Thyroid gland (tissue), 4 donors: ENCODE measurements at regions not wholly inside any gene's neighbourhood (a gene's known extent, or its start where the extent isn't known, plus 50 kb on each side); places are given as distances from the start of the nearest gene placed in this dataset.

Experiments
- DNase-seq, 2 donors: peaks; one replicate each; pipeline ENCODE4 v3.0.0-alpha.2; 2019
- H3K27ac ChIP-seq, 3 donors: fragments of 200-600 bp; sonication (generic); 1 replicate in 2 of 3; 2 replicates in 1 of 3; pipeline ENCODE4 v1.5.1; 2016 to 2019; ENCODE audit warnings: mild to moderate bottlenecking in 1 of 3, moderate library complexity in 1 of 3
- H3K27me3 ChIP-seq: fragments of 200-600 bp; sonication (generic); one replicate; pipeline ENCODE4 v1.5.1; 2019
- H3K36me3 ChIP-seq, 2 donors: fragments of 200-600 bp; sonication (generic); one replicate each; pipeline ENCODE4 v1.5.1; 2016 to 2019
- H3K4me1 ChIP-seq, 2 donors: fragments of 200-600 bp; sonication (generic); one replicate each; pipeline ENCODE4 v1.5.1; 2017 to 2019
- H3K4me3 ChIP-seq, 3 donors: fragments of 200-600 bp; sonication (generic); replicated peaks in 1 of 3; 1 replicate in 2 of 3; 2 replicates in 1 of 3; pipeline ENCODE4 v1.5.1; 2016; ENCODE audit warnings: mild to moderate bottlenecking in 1 of 3
- H3K9me3 ChIP-seq: fragments of 200-600 bp; sonication (generic); one replicate; pipeline ENCODE4 v1.5.1; 2017
- POLR2A ChIP-seq, 2 donors: fragments of 450-650 bp; IDR thresholded peaks; one replicate each; pipeline ENCODE4 v1.6.1; 2017; ENCODE audit warnings: antibody characterized with exemption in 2 of 2, mild to moderate bottlenecking in 2 of 2, moderate library complexity in 1 of 2
- WGBS, 2 donors: methylation state at CpG; one replicate each; pipeline ENCODE4 v1.1.5; 2017; 5-methylcytosine and 5-hydroxymethylcytosine counted together
- intact Hi-C: fragments of 100-400 bp; cut with DNase I; formaldehyde crosslinking; loops from one replicate; pipeline ENCODE4 v1.15.1; 2023
- TF ChIP-seq, protein P1 (sequence below), 6 experiments: fragments of 200-600 bp in 3 of 6; fragments of 450-650 bp in 3 of 6; sonication (generic) in 3 of 6; IDR thresholded peaks; one replicate each; pipeline ENCODE4 v1.5.1; 2016 to 2019; ENCODE audit warnings: antibody characterized with exemption in 6 of 6, mild to moderate bottlenecking in 2 of 6, inconsistent platforms in 1 of 6, moderate library complexity in 1 of 6

- no peaks in the 10 kb centered on the region for H3K27me3 ChIP-seq
- 86 to 98% methylated on average over 10 of the region's 10 CpGs for WGBS, 2 donors
- H3K4me1 ChIP-seq, result peaks cover 6 to 8% of the 10 kb centered on the region in 2 donors
- no peaks in the 10 kb centered on the region for H3K36me3 ChIP-seq
- no peak for DNase-seq
- intact Hi-C loops, result no loop called here
- H3K4me3 ChIP-seq, result no peak overlapping the region
- H3K9me3 ChIP-seq, result no peaks in the 10 kb centered on the region
- no peak overlapping the region for H3K27ac ChIP-seq
- TF ChIP-seq, protein P1, sequence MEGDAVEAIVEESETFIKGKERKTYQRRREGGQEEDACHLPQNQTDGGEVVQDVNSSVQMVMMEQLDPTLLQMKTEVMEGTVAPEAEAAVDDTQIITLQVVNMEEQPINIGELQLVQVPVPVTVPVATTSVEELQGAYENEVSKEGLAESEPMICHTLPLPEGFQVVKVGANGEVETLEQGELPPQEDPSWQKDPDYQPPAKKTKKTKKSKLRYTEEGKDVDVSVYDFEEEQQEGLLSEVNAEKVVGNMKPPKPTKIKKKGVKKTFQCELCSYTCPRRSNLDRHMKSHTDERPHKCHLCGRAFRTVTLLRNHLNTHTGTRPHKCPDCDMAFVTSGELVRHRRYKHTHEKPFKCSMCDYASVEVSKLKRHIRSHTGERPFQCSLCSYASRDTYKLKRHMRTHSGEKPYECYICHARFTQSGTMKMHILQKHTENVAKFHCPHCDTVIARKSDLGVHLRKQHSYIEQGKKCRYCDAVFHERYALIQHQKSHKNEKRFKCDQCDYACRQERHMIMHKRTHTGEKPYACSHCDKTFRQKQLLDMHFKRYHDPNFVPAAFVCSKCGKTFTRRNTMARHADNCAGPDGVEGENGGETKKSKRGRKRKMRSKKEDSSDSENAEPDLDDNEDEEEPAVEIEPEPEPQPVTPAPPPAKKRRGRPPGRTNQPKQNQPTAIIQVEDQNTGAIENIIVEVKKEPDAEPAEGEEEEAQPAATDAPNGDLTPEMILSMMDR (IDR thresholded peaks at IDR 0.05), result no peak
- TF ChIP-seq POLR2A (IDR thresholded peaks at IDR 0.05), result no peak
Observed at GRCh38 chr22:47920380-47920959, 1158.0 kb downstream of the TBC1D22A start.

- no peak for TF ChIP-seq POLR2A (IDR thresholded peaks at IDR 0.05)
- TF ChIP-seq, protein P1 (IDR thresholded peaks at IDR 0.05), result no peak
- intact Hi-C loops, result no loop called here
- H3K4me1 ChIP-seq, result peaks cover 2 to 4% of the 10 kb centered on the region in 2 donors
- H3K4me3 ChIP-seq, result no peak overlapping the region
- H3K9me3 ChIP-seq, result no peaks in the 10 kb centered on the region
- no peaks in the 10 kb centered on the region for H3K36me3 ChIP-seq
- no peaks in the 10 kb centered on the region for H3K27me3 ChIP-seq
- no peak for DNase-seq
- no peak overlapping the region for H3K27ac ChIP-seq
- WGBS, 2 donors, result 87 to 94% methylated on average over 6 of the region's 6 CpGs
Observed at GRCh38 chr22:47919893-47920292, 1157.4 kb downstream of the TBC1D22A start.

- WGBS, 2 donors, result 33 to 42% methylated on average over 10 to 11 of the region's 11 CpGs
- Histone ChIP-seq H3K27me3 (no peaks in the 10 kb centered on the region), H3K9me3 (no peaks in the 10 kb centered on the region), H3K4me3 (no peak overlapping the region), H3K27ac (no peak overlapping the region), H3K4me1 (peaks cover 0 to 4% of the 10 kb centered on the region in 2 donors), H3K36me3 (no peaks in the 10 kb centered on the region)
- intact Hi-C loops, result no loop called here
- TF ChIP-seq, protein P1 (IDR thresholded peaks at IDR 0.05), result no peak
- no peak for TF ChIP-seq POLR2A (IDR thresholded peaks at IDR 0.05)
- peak; percentile 6 to 21 for DNase-seq
Observed at GRCh38 chr22:47919001-47919441, 1156.6 kb downstream of the TBC1D22A start.

DNA sequence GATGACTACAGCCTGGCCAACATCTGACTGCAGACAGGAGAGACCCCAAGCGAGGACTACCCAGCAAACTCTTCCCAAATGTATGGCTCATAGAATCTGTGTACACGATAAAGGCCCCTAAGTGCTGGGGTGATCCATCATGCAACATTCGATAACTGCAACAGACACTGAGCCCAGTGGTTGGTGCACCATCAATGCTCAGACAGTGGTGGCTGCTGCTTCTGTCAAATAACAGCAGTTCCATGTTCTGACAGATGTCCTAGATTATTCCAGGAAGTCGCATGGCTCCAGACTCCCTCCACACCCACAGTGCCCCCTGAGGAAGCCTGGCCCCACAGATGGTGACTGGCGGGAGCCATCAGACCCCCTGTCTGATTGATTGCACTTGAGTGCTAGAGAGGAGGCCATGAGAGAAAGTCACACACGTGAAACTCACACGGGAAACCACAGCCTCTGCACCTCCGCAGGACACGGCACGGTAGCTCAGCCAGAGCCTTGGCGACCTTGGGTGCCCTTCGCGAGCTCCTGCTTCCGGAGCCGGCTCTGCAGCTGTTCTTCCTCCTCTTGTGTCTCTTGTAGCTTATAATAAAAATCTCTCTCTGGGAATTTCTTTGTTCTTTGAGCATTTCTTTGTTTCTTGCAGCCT lies 1155.9 kb downstream of the TBC1D22A start:
- no peak for TF ChIP-seq POLR2A (IDR thresholded peaks at IDR 0.05)
- TF ChIP-seq, protein P1 (IDR thresholded peaks at IDR 0.05), result no peak
- no peaks in the 10 kb centered on the region for H3K36me3 ChIP-seq
- peaks cover 0 to 4% of the 10 kb centered on the region in 2 donors for H3K4me1 ChIP-seq
- no peak overlapping the region for H3K4me3 ChIP-seq
- 60 to 71% methylated on average over 13 to 14 of the region's 15 CpGs for WGBS, 2 donors
- intact Hi-C loops, result no loop called here
- H3K27me3 ChIP-seq, result no peaks in the 10 kb centered on the region
- no peak overlapping the region for H3K27ac ChIP-seq
- no peak for DNase-seq
- H3K9me3 ChIP-seq, result no peaks in the 10 kb centered on the region

DNA sequence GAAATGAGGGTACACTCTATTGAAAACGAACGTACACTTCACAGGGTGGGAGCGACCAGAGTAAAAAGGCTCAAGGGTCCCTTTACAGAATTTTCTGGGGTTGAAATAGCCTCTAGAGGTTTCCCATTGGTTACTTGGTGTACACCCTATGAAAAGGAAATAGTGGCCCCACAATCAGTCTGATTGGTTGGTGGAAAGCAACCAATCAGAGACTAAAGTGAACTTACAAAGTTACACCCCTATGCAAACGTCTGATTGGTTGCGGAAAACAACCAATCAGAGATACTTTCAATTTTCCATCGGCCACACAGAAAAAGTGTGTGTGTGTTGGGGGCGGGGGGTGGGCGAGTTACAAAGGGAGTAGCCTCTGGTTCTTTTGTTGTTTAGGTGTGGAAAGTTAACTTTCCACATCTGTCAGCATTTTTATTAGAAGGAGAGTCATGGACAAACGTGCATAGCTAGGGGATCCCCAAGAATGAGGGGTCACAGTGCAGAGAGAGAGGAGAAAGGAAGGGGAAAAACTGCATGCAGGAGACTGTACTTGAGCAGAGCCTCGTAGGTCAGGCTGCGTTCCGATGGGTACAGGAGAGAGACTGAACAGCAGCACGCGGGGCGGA lies 1152.1 kb downstream of the TBC1D22A start:
- peaks cover 0 to 4% of the 10 kb centered on the region in 2 donors for H3K4me1 ChIP-seq

More for the DNA sequence above, 1152.1 kb downstream of the TBC1D22A start:
- H3K4me3 ChIP-seq, result no peak overlapping the region
- no peaks in the 10 kb centered on the region for H3K36me3 ChIP-seq
- H3K9me3 ChIP-seq, result no peaks in the 10 kb centered on the region
- no peak overlapping the region for H3K27ac ChIP-seq
- H3K27me3 ChIP-seq, result no peaks in the 10 kb centered on the region
- no peak for TF ChIP-seq POLR2A (IDR thresholded peaks at IDR 0.05)
- TF ChIP-seq, protein P1 (IDR thresholded peaks at IDR 0.05), result no peak
- DNase-seq, result no peak
- intact Hi-C loops, result no loop called here
- 92% methylated on average over 15 of the region's 15 CpGs for WGBS, 2 donors
